Erythroblast (primary cell): ENCODE measurements at regions not wholly inside any gene's neighbourhood (a gene's known extent, or its start where the extent isn't known, plus 50 kb on each side); places are given as distances from the start of the nearest gene placed in this dataset.

Experiments used
- GATA1 ChIP-seq: IDR thresholded peaks from 2 replicates; pipeline ENCODE4 v1.6.1; 2011; ENCODE audit warnings: low read depth, mild to moderate bottlenecking, control low read depth, low read length, moderate library complexity
- POLR2A ChIP-seq: IDR thresholded peaks from 2 replicates; pipeline ENCODE4 v1.6.1; 2011; ENCODE audit warnings: mild to moderate bottlenecking, low read length

DNA sequence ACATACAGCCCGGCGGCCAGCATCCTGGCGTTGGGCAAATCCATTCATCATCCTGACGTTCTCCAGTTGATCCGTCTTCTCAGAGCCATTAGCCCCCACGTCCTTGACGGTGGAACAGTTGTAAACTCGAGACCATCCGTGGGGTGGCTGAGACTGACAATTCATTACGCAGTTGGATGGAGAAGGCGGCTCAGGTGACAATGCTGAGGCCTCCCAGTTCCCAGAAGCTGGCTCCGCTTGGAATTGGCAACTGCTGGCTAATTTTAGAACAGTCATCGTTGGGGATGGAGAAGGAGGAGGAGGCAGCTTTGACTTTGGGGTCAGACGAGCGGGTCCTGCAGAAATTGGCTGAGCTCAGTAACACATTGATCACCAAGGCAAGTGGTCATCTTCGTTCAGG, 186.5 kb downstream of the PHETA1 start:
- TF ChIP-seq POLR2A (no peak), GATA1 (no peak)
